ENCODE measurements at regions not wholly inside any gene's neighbourhood (a gene's known extent, or its start where the extent isn't known, plus 50 kb on each side); places are given as distances from the start of the nearest gene placed in this dataset.
"Not testable (repeated sequence)": the region's sequence is repeated elsewhere in the genome, so short reads cannot be mapped to it uniquely, and the experiment has no call there.

GRCh38 chr2:183459466-183459865 is 335.2 kb downstream of the NUP35 start:
- no peak overlapping the region for H3K4me3 ChIP-seq (ENCODE audit: low read depth, low read length)
- TF ChIP-seq CTCF (conservative IDR thresholded peaks at IDR 0.05; ENCODE audit: low read depth, low read length) = no peak
- no peak for DNase-seq (ENCODE audit: low read depth)

GRCh38 chr2:183463821-183464220 is 339.6 kb downstream of the NUP35 start:
- no peak overlapping the region for H3K4me3 ChIP-seq (ENCODE audit: low read depth, low read length)
- no peak for TF ChIP-seq CTCF (conservative IDR thresholded peaks at IDR 0.05; ENCODE audit: low read depth, low read length)
- DNase-seq (ENCODE audit: low read depth) = no peak

- no peak overlapping the region for H3K4me3 ChIP-seq (ENCODE audit: low read depth, low read length)
- no peak for TF ChIP-seq CTCF (conservative IDR thresholded peaks at IDR 0.05; ENCODE audit: low read depth, low read length)
- no peak for DNase-seq (ENCODE audit: low read depth)
These were observed 340.8 kb downstream of the NUP35 start for GRCh38 chr2:183465048-183465447.

GRCh38 chr2:183474912-183475695 is 350.9 kb downstream of the NUP35 start:
- no peak for TF ChIP-seq CTCF (conservative IDR thresholded peaks at IDR 0.05; ENCODE audit: low read depth, low read length)
- DNase-seq (ENCODE audit: low read depth) = no peak
- H3K4me3 ChIP-seq (ENCODE audit: low read depth, low read length) = no peak overlapping the region

GRCh38 chr2:183476490-183476889 is 352.2 kb downstream of the NUP35 start:
- TF ChIP-seq CTCF (conservative IDR thresholded peaks at IDR 0.05; ENCODE audit: low read depth, low read length) = no peak
- H3K4me3 ChIP-seq (ENCODE audit: low read depth, low read length) = no peak overlapping the region
- DNase-seq (ENCODE audit: low read depth) = no peak

- no peak overlapping the region for H3K4me3 ChIP-seq (ENCODE audit: low read depth, low read length)
- DNase-seq (ENCODE audit: low read depth) = no peak
- TF ChIP-seq CTCF (conservative IDR thresholded peaks at IDR 0.05; ENCODE audit: low read depth, low read length) = no peak
These were observed 353.1 kb downstream of the NUP35 start for GRCh38 chr2:183477296-183477695.

GRCh38 chr2:183478941-183479595 is 354.8 kb downstream of the NUP35 start:
- DNase-seq (ENCODE audit: low read depth); H3K4me3 ChIP-seq (ENCODE audit: low read depth, low read length): not testable (repeated sequence)

Measured in epithelial cell of proximal tubule (primary cell).